BLaER1 (cell line): ENCODE measurements at regions not wholly inside any gene's neighbourhood (a gene's known extent, or its start where the extent isn't known, plus 50 kb on each side); places are given as distances from the start of the nearest gene placed in this dataset.
"Not testable (repeated sequence)": the region's sequence is repeated elsewhere in the genome, so short reads cannot be mapped to it uniquely, and the experiment has no call there.

ENCODE experiments used
- H3K27ac ChIP-seq: shearing (Covaris generic); formaldehyde crosslinking; 2 replicates; pipeline ENCODE4 v1.8.1; 2022
- H3K27me3 ChIP-seq: shearing (Covaris generic); formaldehyde crosslinking; 2 replicates; pipeline ENCODE4 v1.8.1; 2022
- H3K36me3 ChIP-seq: shearing (Covaris generic); formaldehyde crosslinking; 2 replicates; pipeline ENCODE4 v1.8.1; 2022
- H3K4me1 ChIP-seq: shearing (Covaris generic); formaldehyde crosslinking; 2 replicates; pipeline ENCODE4 v1.8.1; 2022
- H3K4me2 ChIP-seq: shearing (Covaris generic); formaldehyde crosslinking; 2 replicates; pipeline ENCODE4 v1.8.1; 2022
- H3K4me3 ChIP-seq: shearing (Covaris generic); formaldehyde crosslinking; 2 replicates; pipeline ENCODE4 v1.8.1; 2022
- H3K9ac ChIP-seq: shearing (Covaris generic); formaldehyde crosslinking; 2 replicates; pipeline ENCODE4 v1.8.1; 2022
- H3K9me3 ChIP-seq: shearing (Covaris generic); formaldehyde crosslinking; 2 replicates; pipeline ENCODE4 v1.8.1; 2022
- H4K20me1 ChIP-seq: shearing (Covaris generic); formaldehyde crosslinking; 2 replicates; pipeline ENCODE4 v1.8.1; 2022
- Cebpa-rat ChIP-seq: shearing (Covaris generic); IDR thresholded peaks from 2 replicates; pipeline ENCODE4 v1.8.1; 2022

DNA sequence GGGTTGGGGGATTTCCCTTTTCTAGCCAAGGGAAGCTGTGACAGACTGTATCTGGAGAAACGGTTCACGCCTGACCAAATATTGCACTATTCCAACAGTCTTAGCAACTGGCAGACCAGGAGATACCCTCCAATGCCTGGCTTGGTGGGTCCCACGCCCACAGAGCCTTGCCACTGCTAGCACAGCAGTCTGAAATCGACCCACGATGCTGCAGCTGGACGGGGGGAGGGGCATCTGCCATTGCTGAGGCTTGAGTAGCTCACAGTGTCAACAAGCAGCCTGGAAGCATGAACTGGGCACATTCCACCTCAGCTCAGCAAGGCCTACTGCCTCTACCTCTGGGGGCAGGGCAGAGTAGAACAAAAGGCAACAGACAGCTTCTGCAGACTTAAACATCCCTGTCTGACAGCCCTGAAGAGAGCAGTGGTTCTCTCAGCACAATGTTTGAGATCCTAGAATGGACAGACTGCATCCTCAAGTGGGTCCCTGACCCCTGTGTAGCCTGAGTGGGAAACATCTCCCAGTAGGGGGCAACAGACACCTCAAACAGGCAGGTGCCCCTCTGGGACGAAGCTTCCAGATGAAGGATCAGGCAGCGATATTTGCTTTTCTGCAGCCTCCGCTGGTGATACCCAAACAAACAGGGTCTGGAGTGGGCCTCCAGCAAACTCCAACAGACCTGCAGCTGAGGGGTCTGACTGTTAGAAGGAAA, 89.9 kb upstream of the ECI2 start:
- no peak for TF ChIP-seq Cebpa-rat
- Histone ChIP-seq H3K9ac (no peak overlapping the region), H3K36me3 (no peaks in the 10 kb centered on the region), H3K9me3 (peaks cover 35% of the 10 kb centered on the region), H3K4me1 (peaks cover 10% of the 10 kb centered on the region), H3K4me2 (peak overlapping the region; percentile 49; the same call in 1 of the 2 replicates), H3K4me3 (no peak overlapping the region), H3K27me3 (no peaks in the 10 kb centered on the region), H4K20me1 (no peaks in the 10 kb centered on the region), H3K27ac (peak overlapping the region; percentile 55)

- Histone ChIP-seq H4K20me1 (no peaks in the 10 kb centered on the region), H3K9me3 (peaks cover 43% of the 10 kb centered on the region), H3K4me2 (peak overlapping the region; percentile 49; the same call in 1 of the 2 replicates), H3K4me3 (no peak overlapping the region), H3K27me3 (no peaks in the 10 kb centered on the region), H3K4me1 (peaks cover 10% of the 10 kb centered on the region), H3K27ac (no peak overlapping the region), H3K9ac (no peak overlapping the region), H3K36me3 (no peaks in the 10 kb centered on the region)
- no peak for TF ChIP-seq Cebpa-rat
Measured at GRCh38 chr6:4224067-4224978, 88.9 kb upstream of the ECI2 start.

DNA sequence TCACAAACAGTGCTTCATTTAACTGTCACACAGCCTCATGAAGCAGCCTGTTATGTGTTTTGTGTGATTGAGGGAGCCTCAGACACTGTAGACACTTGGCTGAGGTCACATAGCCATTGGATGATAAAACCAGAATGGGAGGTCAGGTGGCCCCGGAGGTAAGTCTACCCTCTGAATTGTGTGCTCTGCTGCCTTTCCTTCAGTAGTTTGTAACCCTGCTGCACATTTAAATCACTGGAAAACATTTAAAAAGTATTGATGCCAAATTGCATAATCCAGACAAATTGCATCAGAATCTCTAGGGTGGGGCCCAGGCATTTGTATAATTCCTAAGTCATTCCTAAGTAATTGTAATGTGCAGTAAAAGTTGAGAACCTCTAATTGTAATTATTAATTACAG, 85.2 kb upstream of the ECI2 start:
- Histone ChIP-seq H3K36me3 (no peaks in the 10 kb centered on the region), H3K9me3 (peaks cover 53% of the 10 kb centered on the region), H3K27me3 (no peaks in the 10 kb centered on the region), H3K9ac (no peak overlapping the region), H3K4me3 (no peak overlapping the region), H4K20me1 (no peaks in the 10 kb centered on the region), H3K4me1 (peaks cover 10% of the 10 kb centered on the region), H3K4me2 (no peak overlapping the region), H3K27ac (no peak overlapping the region)
- no peak for TF ChIP-seq Cebpa-rat

- H4K20me1 ChIP-seq, H3K4me3 ChIP-seq, H3K36me3 ChIP-seq, H3K9ac ChIP-seq, H3K4me1 ChIP-seq, H3K4me2 ChIP-seq, H3K27ac ChIP-seq, H3K27me3 ChIP-seq: not testable (repeated sequence)
- peaks cover 56% of the 10 kb centered on the region for H3K9me3 ChIP-seq
Measured at GRCh38 chr6:4218619-4219317, 83.4 kb upstream of the ECI2 start.

- Histone ChIP-seq H3K4me3 (no peak overlapping the region), H3K27ac (no peak overlapping the region), H4K20me1 (no peaks in the 10 kb centered on the region), H3K9ac (no peak overlapping the region), H3K36me3 (no peaks in the 10 kb centered on the region), H3K4me1 (peaks cover 9% of the 10 kb centered on the region), H3K4me2 (no peak overlapping the region), H3K27me3 (no peaks in the 10 kb centered on the region), H3K9me3 (peaks cover 37% of the 10 kb centered on the region)
- no peak for TF ChIP-seq Cebpa-rat
Measured at GRCh38 chr6:4212588-4212987, 77.2 kb upstream of the ECI2 start.

GRCh38 chr6:4210629-4211419, 75.4 kb upstream of the ECI2 start:
- Histone ChIP-seq H3K27ac (no peak overlapping the region), H3K4me2 (no peak overlapping the region), H3K9ac (no peak overlapping the region)

GRCh38 chr6:4209196-4209595, 73.8 kb upstream of the ECI2 start:
- H3K4me1 ChIP-seq: peaks cover 9% of the 10 kb centered on the region
- H4K20me1 ChIP-seq: no peaks in the 10 kb centered on the region
- no peak overlapping the region for H3K4me3 ChIP-seq
- H3K9me3 ChIP-seq: peaks cover 38% of the 10 kb centered on the region
- H3K27ac ChIP-seq: no peak overlapping the region
- H3K27me3 ChIP-seq: no peaks in the 10 kb centered on the region
- H3K9ac ChIP-seq: no peak overlapping the region
- no peaks in the 10 kb centered on the region for H3K36me3 ChIP-seq
- no peak for TF ChIP-seq Cebpa-rat
- H3K4me2 ChIP-seq: peak overlapping the region; percentile 39

More at GRCh38 chr6:4210629-4211419, 75.4 kb upstream of the ECI2 start:
- no peaks in the 10 kb centered on the region for H3K36me3 ChIP-seq
- H4K20me1 ChIP-seq: no peaks in the 10 kb centered on the region
- H3K27me3 ChIP-seq: no peaks in the 10 kb centered on the region
- no peak overlapping the region for H3K4me3 ChIP-seq
- H3K4me1 ChIP-seq: peaks cover 9% of the 10 kb centered on the region
- H3K9me3 ChIP-seq: peaks cover 33% of the 10 kb centered on the region
- no peak for TF ChIP-seq Cebpa-rat

DNA sequence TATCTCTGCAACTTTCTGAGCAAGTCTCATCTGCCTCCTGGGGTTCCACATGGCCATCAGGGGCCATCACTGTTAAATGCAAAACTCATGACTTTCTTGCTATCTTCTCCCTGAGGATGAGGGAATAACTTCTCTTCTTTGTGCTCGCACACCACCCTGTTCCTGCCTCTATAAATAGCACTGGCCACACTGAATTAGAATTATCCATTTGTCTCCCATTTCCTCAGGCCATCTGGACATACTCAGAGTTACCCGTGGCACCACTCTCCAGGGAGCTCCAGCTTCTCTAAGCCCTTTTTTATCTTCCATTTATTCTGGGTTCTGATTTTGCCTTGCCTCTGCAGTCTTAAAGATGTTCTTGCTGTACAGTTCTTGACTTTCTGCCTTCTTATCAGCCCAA, 72.8 kb upstream of the ECI2 start:
- TF ChIP-seq Cebpa-rat: no peak
- H3K36me3 ChIP-seq: no peaks in the 10 kb centered on the region
- peaks cover 9% of the 10 kb centered on the region for H3K4me1 ChIP-seq
- no peaks in the 10 kb centered on the region for H4K20me1 ChIP-seq
- H3K27me3 ChIP-seq: no peaks in the 10 kb centered on the region
- no peak overlapping the region for H3K4me3 ChIP-seq
- H3K9me3 ChIP-seq: peaks cover 38% of the 10 kb centered on the region
- H3K9ac ChIP-seq: no peak overlapping the region
- no peak overlapping the region for H3K27ac ChIP-seq
- H3K4me2 ChIP-seq: no peak overlapping the region; the same call in 1 of the 2 replicates

GRCh38 chr6:4203642-4204417, 68.5 kb upstream of the ECI2 start:
- not testable (repeated sequence) for H3K27me3 ChIP-seq, H3K4me1 ChIP-seq, H3K36me3 ChIP-seq, H3K9ac ChIP-seq, H3K4me3 ChIP-seq, H3K27ac ChIP-seq, H4K20me1 ChIP-seq, H3K4me2 ChIP-seq
- H3K9me3 ChIP-seq: peaks cover 24% of the 10 kb centered on the region
